HL-60 (cell line): ENCODE measurements at regions not wholly inside any gene's neighbourhood (a gene's known extent, or its start where the extent isn't known, plus 50 kb on each side); places are given as distances from the start of the nearest gene placed in this dataset.

Source experiments
- DNase-seq, 2 experiments: peaks; one replicate each; pipeline ENCODE4 v3.0.0-alpha.2; 2010 to 2020; ENCODE audit warnings: low read depth in 1 of 2, low spot score in 1 of 2
- H3K27ac ChIP-seq: fragments of 250-450 bp; sonication (Bioruptor Pico); replicated peaks from 2 replicates; pipeline ENCODE4 v1.5.1; 2020; ENCODE audit warnings: mild to moderate bottlenecking, moderate library complexity
- H3K27me3 ChIP-seq: fragments of 250-450 bp; sonication (Bioruptor Pico); 2 replicates; pipeline ENCODE4 v1.5.1; 2021; ENCODE audit warnings: mild to moderate bottlenecking, moderate library complexity; ENCODE audit not compliant: insufficient read depth, poor library complexity, severe bottlenecking
- H3K4me3 ChIP-seq: replicated peaks from 2 replicates; pipeline ENCODE4 v1.5.1; 2011; ENCODE audit warnings: mild to moderate bottlenecking, control low read depth, low read length; ENCODE audit not compliant: insufficient read depth
- GABPA ChIP-seq: IDR thresholded peaks from 2 replicates; pipeline ENCODE4 v1.6.1; 2012; ENCODE audit warnings: low read depth
- POLR2AphosphoS5 ChIP-seq: IDR thresholded peaks from 2 replicates; pipeline ENCODE4 v1.6.1; 2012; ENCODE audit warnings: low read depth
- SPI1 ChIP-seq: IDR thresholded peaks from 2 replicates; pipeline ENCODE4 v1.6.1; 2012; ENCODE audit warnings: low read depth, mild to moderate bottlenecking, borderline replicate concordance
- TF ChIP-seq, protein P1 (sequence below): IDR thresholded peaks from one replicate; pipeline ENCODE4 v1.5.1; 2011; ENCODE audit warnings: low read length, control low read depth, inconsistent platforms; ENCODE audit not compliant: insufficient read depth
- TF ChIP-seq, protein P2 (sequence below): IDR thresholded peaks from 2 replicates; pipeline ENCODE4 v1.6.1; 2012; ENCODE audit warnings: low read depth; ENCODE audit not compliant: insufficient replicate concordance

DNA sequence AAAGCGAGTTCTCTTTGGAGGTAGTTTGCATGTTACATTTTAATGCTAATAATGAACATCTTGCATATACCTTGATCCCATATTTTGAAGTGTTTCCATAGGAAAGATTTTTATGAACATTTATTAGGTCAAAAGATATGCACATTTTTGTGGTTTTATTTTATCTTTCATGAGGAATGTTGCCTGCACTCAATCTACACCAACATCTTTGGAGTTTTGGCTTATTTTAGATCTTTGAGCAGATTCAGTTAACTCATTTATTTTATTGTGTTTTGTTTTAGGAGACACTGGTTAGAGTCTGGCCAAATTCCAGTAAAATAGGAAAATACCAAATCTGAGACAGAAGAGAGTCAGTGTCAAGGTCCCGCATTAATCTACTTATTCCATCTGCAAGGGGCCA, 540.9 kb downstream of the RNF144A start:
- Histone ChIP-seq H3K27me3 (peaks cover 3% of the 10 kb centered on the region), H3K4me3 (no peak overlapping the region), H3K27ac (no peak overlapping the region)
- DNase-seq, result no peak
- no peak for TF ChIP-seq GABPA

DNA sequence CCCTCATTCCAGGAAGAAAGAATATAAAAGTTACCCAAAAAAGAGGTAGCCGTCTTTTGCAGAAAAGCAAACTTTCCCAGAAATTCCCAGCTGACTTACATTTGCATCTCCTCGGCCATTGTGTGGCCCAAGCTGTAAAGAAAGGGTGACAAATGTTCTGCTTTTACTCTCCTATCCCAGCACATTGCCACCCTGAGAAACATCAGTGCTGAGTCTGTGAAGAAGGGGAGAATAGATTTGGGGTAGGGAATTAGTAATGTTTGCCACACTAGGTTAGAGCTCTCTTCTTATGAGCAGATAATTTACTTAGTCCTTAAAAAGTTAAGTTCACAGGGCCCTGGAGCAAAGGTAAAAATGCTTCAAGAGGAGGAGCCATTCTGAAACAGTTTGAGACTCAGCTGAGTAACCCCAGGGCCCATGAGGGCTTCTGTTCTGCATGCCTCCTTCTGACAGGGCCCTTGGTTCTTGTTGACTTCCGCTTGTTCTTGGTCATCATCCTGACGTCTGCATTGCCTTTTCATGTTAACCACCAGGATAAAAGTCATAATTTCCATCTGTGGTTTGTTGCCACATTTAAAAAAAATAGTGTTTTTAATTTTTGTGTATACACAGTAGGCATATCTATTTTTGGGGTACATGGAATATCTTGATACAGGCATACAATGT, 550.7 kb downstream of the RNF144A start:
- H3K27me3 ChIP-seq, result no peaks in the 10 kb centered on the region

DNA sequence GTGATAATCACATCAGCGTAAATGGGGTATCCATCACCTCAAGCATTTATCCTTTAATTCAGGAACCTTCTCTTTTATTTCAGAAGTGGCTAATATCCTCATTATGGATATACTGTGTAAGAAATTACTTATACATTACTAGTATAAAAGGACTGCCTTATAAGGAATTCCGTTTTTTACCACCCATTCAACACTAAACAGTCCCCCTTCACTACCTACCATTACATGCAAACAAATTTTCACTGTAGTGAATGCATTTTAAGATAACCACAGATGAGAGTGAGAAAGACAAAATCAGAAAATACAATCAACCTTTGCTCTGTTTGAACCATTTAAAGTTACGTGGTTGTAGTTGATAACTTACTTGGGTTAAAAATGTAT, 551.2 kb downstream of the RNF144A start:
- no peak overlapping the region for H3K27ac ChIP-seq
- H3K4me3 ChIP-seq, result no peak overlapping the region
- TF ChIP-seq, protein P1, sequence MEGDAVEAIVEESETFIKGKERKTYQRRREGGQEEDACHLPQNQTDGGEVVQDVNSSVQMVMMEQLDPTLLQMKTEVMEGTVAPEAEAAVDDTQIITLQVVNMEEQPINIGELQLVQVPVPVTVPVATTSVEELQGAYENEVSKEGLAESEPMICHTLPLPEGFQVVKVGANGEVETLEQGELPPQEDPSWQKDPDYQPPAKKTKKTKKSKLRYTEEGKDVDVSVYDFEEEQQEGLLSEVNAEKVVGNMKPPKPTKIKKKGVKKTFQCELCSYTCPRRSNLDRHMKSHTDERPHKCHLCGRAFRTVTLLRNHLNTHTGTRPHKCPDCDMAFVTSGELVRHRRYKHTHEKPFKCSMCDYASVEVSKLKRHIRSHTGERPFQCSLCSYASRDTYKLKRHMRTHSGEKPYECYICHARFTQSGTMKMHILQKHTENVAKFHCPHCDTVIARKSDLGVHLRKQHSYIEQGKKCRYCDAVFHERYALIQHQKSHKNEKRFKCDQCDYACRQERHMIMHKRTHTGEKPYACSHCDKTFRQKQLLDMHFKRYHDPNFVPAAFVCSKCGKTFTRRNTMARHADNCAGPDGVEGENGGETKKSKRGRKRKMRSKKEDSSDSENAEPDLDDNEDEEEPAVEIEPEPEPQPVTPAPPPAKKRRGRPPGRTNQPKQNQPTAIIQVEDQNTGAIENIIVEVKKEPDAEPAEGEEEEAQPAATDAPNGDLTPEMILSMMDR, result no peak
- TF ChIP-seq SPI1 (no peak), GABPA (no peak), POLR2AphosphoS5 (no peak)
- TF ChIP-seq, protein P2, sequence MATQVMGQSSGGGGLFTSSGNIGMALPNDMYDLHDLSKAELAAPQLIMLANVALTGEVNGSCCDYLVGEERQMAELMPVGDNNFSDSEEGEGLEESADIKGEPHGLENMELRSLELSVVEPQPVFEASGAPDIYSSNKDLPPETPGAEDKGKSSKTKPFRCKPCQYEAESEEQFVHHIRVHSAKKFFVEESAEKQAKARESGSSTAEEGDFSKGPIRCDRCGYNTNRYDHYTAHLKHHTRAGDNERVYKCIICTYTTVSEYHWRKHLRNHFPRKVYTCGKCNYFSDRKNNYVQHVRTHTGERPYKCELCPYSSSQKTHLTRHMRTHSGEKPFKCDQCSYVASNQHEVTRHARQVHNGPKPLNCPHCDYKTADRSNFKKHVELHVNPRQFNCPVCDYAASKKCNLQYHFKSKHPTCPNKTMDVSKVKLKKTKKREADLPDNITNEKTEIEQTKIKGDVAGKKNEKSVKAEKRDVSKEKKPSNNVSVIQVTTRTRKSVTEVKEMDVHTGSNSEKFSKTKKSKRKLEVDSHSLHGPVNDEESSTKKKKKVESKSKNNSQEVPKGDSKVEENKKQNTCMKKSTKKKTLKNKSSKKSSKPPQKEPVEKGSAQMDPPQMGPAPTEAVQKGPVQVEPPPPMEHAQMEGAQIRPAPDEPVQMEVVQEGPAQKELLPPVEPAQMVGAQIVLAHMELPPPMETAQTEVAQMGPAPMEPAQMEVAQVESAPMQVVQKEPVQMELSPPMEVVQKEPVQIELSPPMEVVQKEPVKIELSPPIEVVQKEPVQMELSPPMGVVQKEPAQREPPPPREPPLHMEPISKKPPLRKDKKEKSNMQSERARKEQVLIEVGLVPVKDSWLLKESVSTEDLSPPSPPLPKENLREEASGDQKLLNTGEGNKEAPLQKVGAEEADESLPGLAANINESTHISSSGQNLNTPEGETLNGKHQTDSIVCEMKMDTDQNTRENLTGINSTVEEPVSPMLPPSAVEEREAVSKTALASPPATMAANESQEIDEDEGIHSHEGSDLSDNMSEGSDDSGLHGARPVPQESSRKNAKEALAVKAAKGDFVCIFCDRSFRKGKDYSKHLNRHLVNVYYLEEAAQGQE, result no peak
- DNase-seq, result no peak
- no peaks in the 10 kb centered on the region for H3K27me3 ChIP-seq

More for the DNA sequence above, 550.7 kb downstream of the RNF144A start:
- Histone ChIP-seq H3K27ac (no peak overlapping the region), H3K4me3 (no peak overlapping the region)
- TF ChIP-seq, protein P2, result no peak
- TF ChIP-seq SPI1, result no peak
- no peak for TF ChIP-seq POLR2AphosphoS5
- TF ChIP-seq, protein P1, result no peak
- no peak for TF ChIP-seq GABPA
- DNase-seq, result no peak

DNA sequence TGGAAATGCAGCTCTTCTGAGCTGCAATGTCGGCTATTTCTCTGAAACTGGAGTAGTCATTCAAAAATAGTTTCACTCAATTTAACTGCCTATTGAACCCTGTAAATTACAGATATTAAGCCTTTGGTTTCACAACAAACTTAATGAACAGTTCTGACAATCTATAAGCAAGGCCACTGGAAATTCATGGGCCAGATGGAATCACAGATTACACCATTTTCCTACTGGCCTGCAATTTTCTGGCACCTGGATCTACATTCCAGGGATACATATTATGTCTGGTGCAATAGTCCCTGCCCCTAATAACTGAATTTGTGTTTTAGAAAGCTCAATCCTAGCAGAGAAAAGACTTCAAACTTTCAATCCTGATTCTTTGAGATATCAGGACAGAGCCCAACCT, 551.7 kb downstream of the RNF144A start:
- no peak for DNase-seq
- no peak for TF ChIP-seq GABPA
- TF ChIP-seq, protein P1, result no peak
- Histone ChIP-seq H3K27ac (no peak overlapping the region), H3K4me3 (no peak overlapping the region), H3K27me3 (no peaks in the 10 kb centered on the region)
